GM21515 (cell line): ENCODE measurements at regions not wholly inside any gene's neighbourhood (a gene's known extent, or its start where the extent isn't known, plus 50 kb on each side); places are given as distances from the start of the nearest gene placed in this dataset.

Experiments used
- ATAC-seq: cut with Tn5 transposase; IDR thresholded peaks from one replicate; pipeline ENCODE4 v1.9.1; 2021; ENCODE audit not compliant: unreplicated experiment

- ATAC-seq, result no peak
Observed at GRCh38 chr2:181300600-181301291, 156.4 kb upstream of the ITGA4 start.

GRCh38 chr2:181304011-181304844 is 153.0 kb upstream of the ITGA4 start:
- peak; percentile 29 for ATAC-seq

- ATAC-seq, result peak; percentile 89
Observed at GRCh38 chr2:181305301-181306123, 151.7 kb upstream of the ITGA4 start.

- ATAC-seq, result no peak
Observed at GRCh38 chr2:181306785-181307184, 150.4 kb upstream of the ITGA4 start.

- ATAC-seq, result no peak
Observed at GRCh38 chr2:181307203-181307991, 149.8 kb upstream of the ITGA4 start.

- no peak for ATAC-seq
Observed at GRCh38 chr2:181308766-181309515, 148.2 kb upstream of the ITGA4 start.

- ATAC-seq, result no peak
Observed at GRCh38 chr2:181309586-181309985, 147.6 kb upstream of the ITGA4 start.

- ATAC-seq, result no peak
Observed at GRCh38 chr2:181310967-181311366, 146.2 kb upstream of the ITGA4 start.

GRCh38 chr2:181311837-181312236 is 145.3 kb upstream of the ITGA4 start:
- ATAC-seq, result peak; percentile 27

GRCh38 chr2:181312515-181312927 is 144.7 kb upstream of the ITGA4 start:
- ATAC-seq, result peak; percentile 86

GRCh38 chr2:181313845-181314244 is 143.3 kb upstream of the ITGA4 start:
- no peak for ATAC-seq

- ATAC-seq, result no peak
Observed at GRCh38 chr2:181314551-181314950, 142.6 kb upstream of the ITGA4 start.

- no peak for ATAC-seq
Observed at GRCh38 chr2:181317511-181317910, 139.7 kb upstream of the ITGA4 start.

GRCh38 chr2:181318504-181319280 is 138.5 kb upstream of the ITGA4 start:
- no peak for ATAC-seq

GRCh38 chr2:181319286-181319685 is 137.9 kb upstream of the ITGA4 start:
- ATAC-seq, result no peak

GRCh38 chr2:181320638-181321037 is 136.5 kb upstream of the ITGA4 start:
- no peak for ATAC-seq

GRCh38 chr2:181324912-181325311 is 132.3 kb upstream of the ITGA4 start:
- no peak for ATAC-seq

- no peak for ATAC-seq
Observed at GRCh38 chr2:181326661-181327060, 130.5 kb upstream of the ITGA4 start.

- no peak for ATAC-seq
Observed at GRCh38 chr2:181330286-181330685, 126.9 kb upstream of the ITGA4 start.
